DND-41 (cell line): ENCODE measurements at regions not wholly inside any gene's neighbourhood (a gene's known extent, or its start where the extent isn't known, plus 50 kb on each side); places are given as distances from the start of the nearest gene placed in this dataset.

Experiments used
- CTCF ChIP-seq: IDR thresholded peaks from 2 replicates; pipeline ENCODE4 v1.5.1; 2012; ENCODE audit warnings: borderline replicate concordance, low read length, moderate library complexity, mild to moderate bottlenecking; ENCODE audit not compliant: poor library complexity, severe bottlenecking; ENCODE audit errors: extremely low read depth
- EZH2 ChIP-seq: IDR thresholded peaks from 3 replicates; pipeline ENCODE4 v1.6.1; 2012; ENCODE audit warnings: borderline replicate concordance, low read depth, mild to moderate bottlenecking, moderate library complexity, low read length, inconsistent platforms; ENCODE audit not compliant: severe bottlenecking

GRCh38 chr22:48647606-48648515 lies 1179.8 kb downstream of the BRD1 start:
- TF ChIP-seq CTCF (no peak), EZH2 (no peak)
